A673 (cell line): ENCODE measurements at regions not wholly inside any gene's neighbourhood (a gene's known extent, or its start where the extent isn't known, plus 50 kb on each side); places are given as distances from the start of the nearest gene placed in this dataset.

Experiments
- BruUV-seq: library from RNA; stranded (reverse); fragments of 400-500 nt; replicated peaks from 2 replicates; lab custom pipeline; 2021; lab: Mats Ljungman, UMichigan
- CTCF ChIA-PET: fragments of 300-600 bp; sonication (Branson Sonifier 250); formaldehyde crosslinking; loops from one replicate; lab custom pipeline; 2022; ENCODE audit warnings: antibody characterized with exemption; lab: Charles Lee
- POLR2A ChIA-PET: fragments of 300-600 bp; sonication (Branson Sonifier 250); formaldehyde crosslinking; loops from one replicate; lab custom pipeline; 2022; ENCODE audit warnings: antibody characterized with exemption; ENCODE audit not compliant: low non-redundant PET; lab: Charles Lee
- DNase-seq: peaks from one replicate; pipeline ENCODE4 v3.0.0-alpha.2; 2015; ENCODE audit warnings: low spot score
- H3K27ac ChIP-seq: fragments of 200-600 bp; sonication (generic); 2 replicates; pipeline ENCODE4 v1.5.1; 2016; ENCODE audit warnings: mixed run types, low read depth, mild to moderate bottlenecking, mixed read lengths, antibody characterized with exemption, low read length; ENCODE audit not compliant: poor library complexity, severe bottlenecking
- H3K27me3 ChIP-seq: fragments of 200-600 bp; sonication (generic); replicated peaks from 2 replicates; pipeline ENCODE4 v1.6.1; 2017; ENCODE audit warnings: mixed run types, low read depth, mild to moderate bottlenecking, mixed read lengths, antibody characterized with exemption, low read length; ENCODE audit not compliant: insufficient read depth, poor library complexity
- H3K36me3 ChIP-seq: fragments of 200-600 bp; sonication (generic); 2 replicates; pipeline ENCODE4 v1.6.1; 2016; ENCODE audit warnings: mixed run types, mild to moderate bottlenecking, mixed read lengths, antibody characterized with exemption, low read length; ENCODE audit not compliant: insufficient read depth, poor library complexity, severe bottlenecking
- H3K4me1 ChIP-seq: fragments of 200-600 bp; sonication (generic); 2 replicates; pipeline ENCODE4 v1.6.1; 2017; ENCODE audit warnings: mixed run types, mild to moderate bottlenecking, mixed read lengths, antibody characterized with exemption, low read length; ENCODE audit not compliant: insufficient read depth, poor library complexity, severe bottlenecking
- H3K4me3 ChIP-seq: fragments of 200-600 bp; sonication (generic); 2 replicates; pipeline ENCODE4 v1.5.1; 2016; ENCODE audit warnings: low read depth, mixed run types, mild to moderate bottlenecking, mixed read lengths, low read length; ENCODE audit not compliant: poor library complexity, severe bottlenecking
- H3K9me3 ChIP-seq: fragments of 200-600 bp; sonication (generic); 2 replicates; pipeline ENCODE4 v1.6.1; 2016; ENCODE audit warnings: mixed run types, low read depth, mild to moderate bottlenecking, mixed read lengths, antibody characterized with exemption, low read length; ENCODE audit not compliant: poor library complexity, severe bottlenecking
- CTCF ChIP-seq: fragments of 300-800, 200-600 bp; sonication (generic); conservative IDR thresholded peaks from 2 replicates; pipeline ENCODE4 v1.5.1; 2017; ENCODE audit warnings: low read depth, mild to moderate bottlenecking, antibody characterized with exemption, low read length, moderate library complexity, mixed read lengths
- EZH2 ChIP-seq: fragments of 200-600 bp; sonication (generic); IDR thresholded peaks from 2 replicates; pipeline ENCODE4 v1.6.1; 2017; ENCODE audit warnings: borderline replicate concordance, low read depth, mild to moderate bottlenecking, mixed read lengths, antibody characterized with exemption, low read length; ENCODE audit not compliant: poor library complexity, severe bottlenecking
- intact Hi-C: fragments of 100-400 bp; cut with micrococcal nuclease; formaldehyde crosslinking; loops from one replicate; pipeline ENCODE4 v1.10.0; 2022; ENCODE audit not compliant: unreplicated experiment

GRCh38 chr5:54602475-54602874 lies 84.9 kb downstream of the SNX18 start:
- CTCF ChIA-PET: no interaction called here
- Histone ChIP-seq H3K4me3 (no peak overlapping the region), H3K9me3 (no peaks in the 10 kb centered on the region), H3K36me3 (no peaks in the 10 kb centered on the region), H3K27me3 (no peaks in the 10 kb centered on the region), H3K27ac (no peak overlapping the region), H3K4me1 (no peaks in the 10 kb centered on the region)
- intact Hi-C loops: no loop called here
- DNase-seq: no peak
- POLR2A ChIA-PET: no interaction called here
- TF ChIP-seq EZH2 (no peak), CTCF (no peak)
- no TSS peak for BruUV-seq

GRCh38 chr5:54601411-54602230 lies 84.1 kb downstream of the SNX18 start:
- Histone ChIP-seq H3K36me3 (no peaks in the 10 kb centered on the region), H3K4me3 (no peak overlapping the region), H3K27me3 (no peaks in the 10 kb centered on the region), H3K9me3 (no peaks in the 10 kb centered on the region), H3K4me1 (no peaks in the 10 kb centered on the region), H3K27ac (no peak overlapping the region)
- intact Hi-C loops: no loop called here
- ChIA-PET POLR2A (no interaction called here), CTCF (no interaction called here)
- DNase-seq: no peak
- BruUV-seq: no TSS peak
- TF ChIP-seq CTCF: no peak
- no peak for TF ChIP-seq EZH2
